Mesenchymal stem cell (in vitro differentiated cells and primary cell): ENCODE measurements at regions not wholly inside any gene's neighbourhood (a gene's known extent, or its start where the extent isn't known, plus 50 kb on each side); places are given as distances from the start of the nearest gene placed in this dataset.
"Not testable (repeated sequence)": the region's sequence is repeated elsewhere in the genome, so short reads cannot be mapped to it uniquely, and the experiment has no call there.

ENCODE experiments used
- DNase-seq: peaks from one replicate; pipeline ENCODE4 v3.0.0-alpha.2; 2013
- H2AFZ ChIP-seq: one replicate; pipeline ENCODE4 v1.6.1; 2013; ENCODE audit warnings: low read depth, mild to moderate bottlenecking, control low read depth, inconsistent platforms, low read length, moderate library complexity
- H2AK5ac ChIP-seq: 2 replicates; pipeline ENCODE4 v1.6.1; 2013; ENCODE audit warnings: low read length, moderate library complexity, mild to moderate bottlenecking, inconsistent platforms; ENCODE audit not compliant: severe bottlenecking
- H2BK120ac ChIP-seq: one replicate; pipeline ENCODE4 v1.6.1; 2013; ENCODE audit warnings: low read depth, mild to moderate bottlenecking, inconsistent platforms, low read length, moderate library complexity
- H2BK12ac ChIP-seq, 2 experiments: one replicate each; pipeline ENCODE4 v1.6.1; 2013; ENCODE audit warnings: inconsistent platforms in 2 of 2, low read length in 2 of 2, mild to moderate bottlenecking in 2 of 2, moderate library complexity in 2 of 2, control low read depth in 1 of 2
- H2BK15ac ChIP-seq: one replicate; pipeline ENCODE4 v1.6.1; 2013; ENCODE audit warnings: mild to moderate bottlenecking, low read depth, inconsistent platforms; ENCODE audit not compliant: poor library complexity, severe bottlenecking
- H2BK5ac ChIP-seq: 2 replicates; pipeline ENCODE4 v1.6.1; 2013; ENCODE audit warnings: low read depth, mild to moderate bottlenecking, low read length, control low read depth, inconsistent platforms; ENCODE audit not compliant: poor library complexity, severe bottlenecking
- H3K14ac ChIP-seq, 2 experiments: one replicate each; pipeline ENCODE4 v1.6.1; 2013; ENCODE audit warnings: inconsistent platforms in 2 of 2, low read length in 2 of 2, control low read depth in 1 of 2, mild to moderate bottlenecking in 1 of 2, moderate library complexity in 1 of 2
- H3K18ac ChIP-seq, 2 experiments: one replicate each; pipeline ENCODE4 v1.6.1; 2013; ENCODE audit warnings: inconsistent platforms in 2 of 2, low read length in 2 of 2, control low read depth in 1 of 2, low read depth in 1 of 2, mild to moderate bottlenecking in 1 of 2
- H3K23ac ChIP-seq, 2 experiments: one replicate each; pipeline ENCODE4 v1.6.1; 2013; ENCODE audit warnings: inconsistent platforms in 2 of 2, low read length in 2 of 2, mild to moderate bottlenecking in 2 of 2, moderate library complexity in 2 of 2, control low read depth in 1 of 2
- H3K27ac ChIP-seq: 2 replicates; pipeline ENCODE4 v1.5.1; 2013; ENCODE audit warnings: mild to moderate bottlenecking, moderate library complexity, low read length, control low read depth, inconsistent platforms; ENCODE audit not compliant: poor library complexity, severe bottlenecking
- H3K27me3 ChIP-seq, 2 experiments: 2 replicates each; pipeline versions ENCODE4 v1.6.1 to v1.7.0; 2013; ENCODE audit warnings: low read length in 2 of 2, mild to moderate bottlenecking in 2 of 2, moderate library complexity in 2 of 2, control low read depth in 1 of 2, inconsistent platforms in 1 of 2; ENCODE audit not compliant: control insufficient read depth in 1 of 2, insufficient read depth in 1 of 2
- H3K36me3 ChIP-seq, 2 experiments: 2 replicates each; pipeline versions ENCODE4 v1.6.1 to v1.7.0; 2013; ENCODE audit warnings: low read length in 2 of 2, control low read depth in 1 of 2, inconsistent platforms in 1 of 2, low read depth in 1 of 2, mild to moderate bottlenecking in 1 of 2; ENCODE audit not compliant: insufficient read depth in 2 of 2, control insufficient read depth in 1 of 2
- H3K4ac ChIP-seq, 2 experiments: one replicate each; pipeline ENCODE4 v1.6.1; 2013; ENCODE audit warnings: inconsistent platforms in 2 of 2, low read length in 2 of 2, mild to moderate bottlenecking in 2 of 2, moderate library complexity in 2 of 2, control low read depth in 1 of 2, low read depth in 1 of 2
- H3K4me1 ChIP-seq: 2 replicates; pipeline ENCODE4 v1.6.1; 2013; ENCODE audit warnings: low read depth, low read length, control low read depth; ENCODE audit not compliant: control insufficient read depth, insufficient read depth
- H3K4me2 ChIP-seq: 2 replicates; pipeline ENCODE4 v1.6.1; 2013; ENCODE audit warnings: low read length, mild to moderate bottlenecking, inconsistent platforms; ENCODE audit not compliant: poor library complexity, severe bottlenecking
- H3K4me3 ChIP-seq, 2 experiments: 2 replicates each; pipeline versions ENCODE4 v1.5.1 to v1.7.0; 2013; ENCODE audit warnings: low read length in 2 of 2, mild to moderate bottlenecking in 2 of 2, control low read depth in 1 of 2, low read depth in 1 of 2; ENCODE audit not compliant: insufficient read depth in 1 of 2
- H3K79me1 ChIP-seq: replicated peaks from 2 replicates; pipeline ENCODE4 v1.6.1; 2013; ENCODE audit warnings: mild to moderate bottlenecking, control low read depth, low read length, inconsistent platforms; ENCODE audit not compliant: poor library complexity, severe bottlenecking
- H3K9ac ChIP-seq: 2 replicates; pipeline ENCODE4 v1.7.0; 2013; ENCODE audit warnings: mild to moderate bottlenecking, low read length, moderate library complexity
- H3K9me3 ChIP-seq: 2 replicates; pipeline ENCODE4 v1.7.0; 2013; ENCODE audit warnings: mild to moderate bottlenecking, low read length; ENCODE audit not compliant: control insufficient read depth
- H4K8ac ChIP-seq: one replicate; pipeline ENCODE4 v1.6.1; 2013; ENCODE audit warnings: inconsistent platforms, mild to moderate bottlenecking, low read length, moderate library complexity
- H4K91ac ChIP-seq: one replicate; pipeline ENCODE4 v1.6.1; 2013; ENCODE audit warnings: mild to moderate bottlenecking, low read length, inconsistent platforms
- WGBS: methylation state at CpG from one replicate; pipeline ENCODE4 v1.1.7; 2013; ENCODE audit warnings: mixed read lengths; 5-methylcytosine and 5-hydroxymethylcytosine counted together

- H2BK12ac ChIP-seq: no peak overlapping the region
- H3K9me3 ChIP-seq: peaks cover 23% of the 10 kb centered on the region
- no peaks in the 10 kb centered on the region for H3K27me3 ChIP-seq
- no peaks in the 10 kb centered on the region for H3K79me1 ChIP-seq
- no peak overlapping the region for H3K9ac ChIP-seq
- no peak overlapping the region for H2AK5ac ChIP-seq
- no peaks in the 10 kb centered on the region for H3K36me3 ChIP-seq
- H2BK5ac ChIP-seq: no peak overlapping the region
- H3K23ac ChIP-seq: no peak overlapping the region
- H4K91ac ChIP-seq: no peak overlapping the region
- no peak overlapping the region for H4K8ac ChIP-seq
- H3K4me2 ChIP-seq: no peak overlapping the region
- H3K4me3 ChIP-seq: no peak overlapping the region
- H2AFZ ChIP-seq: no peak overlapping the region
- no peak overlapping the region for H3K4ac ChIP-seq
- H3K4me1 ChIP-seq: no peaks in the 10 kb centered on the region
- H2BK120ac ChIP-seq: no peak overlapping the region
- no peak overlapping the region for H3K27ac ChIP-seq
- H2BK15ac ChIP-seq: no peak overlapping the region
- H3K14ac ChIP-seq: no peak overlapping the region
- DNase-seq: no peak
- H3K18ac ChIP-seq: no peak overlapping the region
Measured at GRCh38 chr16:31676731-31677130, 149.0 kb downstream of the AHSP start.

GRCh38 chr16:31678649-31679325 lies 151.1 kb downstream of the AHSP start:
- H3K27ac ChIP-seq: no peak overlapping the region
- peaks cover 13% of the 10 kb centered on the region for H3K9me3 ChIP-seq
- no peak overlapping the region for H3K4me2 ChIP-seq
- no peak overlapping the region for H4K91ac ChIP-seq
- H2BK120ac ChIP-seq: no peak overlapping the region
- H2AK5ac ChIP-seq: no peak overlapping the region
- no peak overlapping the region for H2AFZ ChIP-seq
- H3K27me3 ChIP-seq: no peaks in the 10 kb centered on the region
- WGBS: 49% methylated on average over 5 of the region's 7 CpGs
- no peak overlapping the region for H3K4ac ChIP-seq
- no peak overlapping the region for H4K8ac ChIP-seq
- no peak overlapping the region for H3K14ac ChIP-seq
- H3K23ac ChIP-seq: no peak overlapping the region
- H2BK5ac ChIP-seq: no peak overlapping the region
- no peak overlapping the region for H3K9ac ChIP-seq
- DNase-seq: no peak
- H2BK15ac ChIP-seq: no peak overlapping the region
- no peak overlapping the region for H2BK12ac ChIP-seq
- H3K36me3 ChIP-seq: no peaks in the 10 kb centered on the region
- H3K18ac ChIP-seq: no peak overlapping the region
- no peaks in the 10 kb centered on the region for H3K79me1 ChIP-seq
- H3K4me3 ChIP-seq: no peak overlapping the region
- H3K4me1 ChIP-seq: no peaks in the 10 kb centered on the region

DNA sequence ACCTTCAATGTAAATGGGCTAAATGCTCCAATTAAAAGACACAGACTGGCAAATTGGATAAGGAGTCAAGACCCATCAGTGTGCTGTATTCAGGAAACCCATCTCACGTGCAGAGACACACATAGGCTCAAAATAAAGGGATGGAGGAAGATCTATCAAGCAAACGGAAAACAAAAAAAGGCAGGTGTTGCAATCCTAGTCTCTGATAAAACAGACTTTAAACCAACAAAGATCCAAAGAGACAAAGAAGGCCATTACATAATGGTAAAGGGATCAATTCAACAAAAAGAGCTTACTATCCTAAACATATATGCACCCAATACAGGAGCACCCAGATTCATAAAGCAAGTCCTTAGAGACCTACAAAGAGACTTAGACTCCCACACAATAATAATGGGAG lies 161.6 kb downstream of the AHSP start:
- not testable (repeated sequence) for H3K9ac ChIP-seq, H2BK12ac ChIP-seq, H3K4me3 ChIP-seq, H2AFZ ChIP-seq, H3K27me3 ChIP-seq, DNase-seq, H3K18ac ChIP-seq, H4K91ac ChIP-seq, H2BK120ac ChIP-seq, H2BK15ac ChIP-seq, H3K4ac ChIP-seq, H3K23ac ChIP-seq, H3K9me3 ChIP-seq, H3K36me3 ChIP-seq, H3K4me1 ChIP-seq, H3K14ac ChIP-seq, H4K8ac ChIP-seq, H3K79me1 ChIP-seq, H2BK5ac ChIP-seq, H2AK5ac ChIP-seq, H3K27ac ChIP-seq, H3K4me2 ChIP-seq
- 100% methylated on average over 1 of the region's 2 CpGs for WGBS

GRCh38 chr16:31692338-31692737 lies 164.6 kb downstream of the AHSP start:
- H3K4me3 ChIP-seq, H2BK5ac ChIP-seq, H2BK120ac ChIP-seq, DNase-seq, H3K27ac ChIP-seq, H2AK5ac ChIP-seq, H3K9ac ChIP-seq, H3K4ac ChIP-seq, H3K23ac ChIP-seq, H3K18ac ChIP-seq, H3K79me1 ChIP-seq, H4K91ac ChIP-seq, H3K27me3 ChIP-seq, H3K9me3 ChIP-seq, H2BK12ac ChIP-seq, H4K8ac ChIP-seq, H3K36me3 ChIP-seq, H2AFZ ChIP-seq, H3K4me1 ChIP-seq, H3K4me2 ChIP-seq, H3K14ac ChIP-seq, H2BK15ac ChIP-seq: not testable (repeated sequence)
- no CpG with 5 or more reads among the region's 3 CpGs for WGBS
